ENCODE measurements at regions not wholly inside any gene's neighbourhood (a gene's known extent, or its start where the extent isn't known, plus 50 kb on each side); places are given as distances from the start of the nearest gene placed in this dataset.

DNA sequence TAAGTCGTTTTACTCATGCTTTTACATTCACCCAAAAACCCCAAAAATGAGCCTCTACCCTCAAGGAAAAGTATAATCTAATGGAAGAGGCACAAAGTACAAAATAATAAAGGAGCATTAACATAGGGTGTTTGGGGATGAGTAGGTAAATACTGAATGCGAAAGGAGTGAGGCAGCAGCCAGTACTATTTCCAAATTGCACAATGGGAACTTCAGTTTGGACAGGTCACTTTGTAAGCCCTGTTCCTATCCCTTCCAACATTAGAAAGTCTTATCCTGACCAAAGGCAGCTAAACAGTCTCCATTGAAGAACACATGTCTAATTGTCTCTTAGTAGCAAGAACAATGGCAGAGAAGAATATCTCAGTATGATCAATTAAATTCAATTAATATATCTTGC lies 728.3 kb downstream of the GBE1 start:
- TF ChIP-seq POLR2A (IDR thresholded peaks at IDR 0.05) (no peak), EP300 (IDR thresholded peaks at IDR 0.05) (no peak)
- TF ChIP-seq, protein P1, sequence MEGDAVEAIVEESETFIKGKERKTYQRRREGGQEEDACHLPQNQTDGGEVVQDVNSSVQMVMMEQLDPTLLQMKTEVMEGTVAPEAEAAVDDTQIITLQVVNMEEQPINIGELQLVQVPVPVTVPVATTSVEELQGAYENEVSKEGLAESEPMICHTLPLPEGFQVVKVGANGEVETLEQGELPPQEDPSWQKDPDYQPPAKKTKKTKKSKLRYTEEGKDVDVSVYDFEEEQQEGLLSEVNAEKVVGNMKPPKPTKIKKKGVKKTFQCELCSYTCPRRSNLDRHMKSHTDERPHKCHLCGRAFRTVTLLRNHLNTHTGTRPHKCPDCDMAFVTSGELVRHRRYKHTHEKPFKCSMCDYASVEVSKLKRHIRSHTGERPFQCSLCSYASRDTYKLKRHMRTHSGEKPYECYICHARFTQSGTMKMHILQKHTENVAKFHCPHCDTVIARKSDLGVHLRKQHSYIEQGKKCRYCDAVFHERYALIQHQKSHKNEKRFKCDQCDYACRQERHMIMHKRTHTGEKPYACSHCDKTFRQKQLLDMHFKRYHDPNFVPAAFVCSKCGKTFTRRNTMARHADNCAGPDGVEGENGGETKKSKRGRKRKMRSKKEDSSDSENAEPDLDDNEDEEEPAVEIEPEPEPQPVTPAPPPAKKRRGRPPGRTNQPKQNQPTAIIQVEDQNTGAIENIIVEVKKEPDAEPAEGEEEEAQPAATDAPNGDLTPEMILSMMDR (IDR thresholded peaks at IDR 0.05): no peak

Measured in tibial nerve (tissue), 4 donors.